HCT116 (cell line): ENCODE measurements at regions not wholly inside any gene's neighbourhood (a gene's known extent, or its start where the extent isn't known, plus 50 kb on each side); places are given as distances from the start of the nearest gene placed in this dataset.

Experiments used
- CEBPB ChIP-seq: IDR thresholded peaks from 2 replicates; pipeline ENCODE4 v1.6.1; 2012; ENCODE audit warnings: low read depth
- CTCF ChIP-seq, 3 experiments: fragments of 200-600 bp in 1 of 3; sonication (generic) in 1 of 3; IDR thresholded peaks in 2 of 3; conservative IDR thresholded peaks in 1 of 3; 2 replicates each; pipeline ENCODE4 v1.5.1; 2012 to 2017; ENCODE audit warnings: low read depth in 2 of 3, low read length in 2 of 3, antibody characterized with exemption in 1 of 3, borderline replicate concordance in 1 of 3, control low read depth in 1 of 3, mild to moderate bottlenecking in 1 of 3, mixed read lengths in 1 of 3, mixed run types in 1 of 3, moderate library complexity in 1 of 3; ENCODE audit not compliant: insufficient read depth in 1 of 3
- JUND ChIP-seq: IDR thresholded peaks from 2 replicates; pipeline ENCODE4 v1.6.1; 2012
- POLR2A ChIP-seq: IDR thresholded peaks from 2 replicates; pipeline ENCODE4 v1.7.0; 2011; ENCODE audit warnings: borderline replicate concordance; ENCODE audit not compliant: insufficient read depth, insufficient read length; ENCODE audit errors: extremely low read depth
- POLR2AphosphoS5 ChIP-seq: IDR thresholded peaks from 2 replicates; pipeline ENCODE4 v1.6.1; 2011; ENCODE audit warnings: mild to moderate bottlenecking, low read depth, low read length, moderate library complexity
- RAD21 ChIP-seq: IDR thresholded peaks from 2 replicates; pipeline ENCODE4 v1.6.1; 2012; ENCODE audit warnings: low read depth, mild to moderate bottlenecking
- SIN3A ChIP-seq: IDR thresholded peaks from 2 replicates; pipeline ENCODE4 v1.6.1; 2012; ENCODE audit warnings: low read depth
- SP1 ChIP-seq: IDR thresholded peaks from 2 replicates; pipeline ENCODE4 v1.6.1; 2012; ENCODE audit warnings: low read depth
- SRF ChIP-seq: IDR thresholded peaks from 2 replicates; pipeline ENCODE4 v1.6.1; 2012; ENCODE audit warnings: low read depth
- YY1 ChIP-seq: IDR thresholded peaks from 2 replicates; pipeline ENCODE4 v1.6.1; 2011; ENCODE audit warnings: low read length, low read depth, moderate library complexity, mild to moderate bottlenecking; ENCODE audit not compliant: insufficient replicate concordance; ENCODE audit errors: extremely low read depth
- ZNF274 ChIP-seq: fragments of 200-500 bp; sonication (Bioruptor generic); IDR thresholded peaks from 2 replicates; pipeline ENCODE4 v1.6.1; 2014; ENCODE audit warnings: mild to moderate bottlenecking, low read depth, low read length, inconsistent platforms

- no peak for TF ChIP-seq ZNF274
- no peak for TF ChIP-seq POLR2A
- no peak for TF ChIP-seq RAD21
- no peak for TF ChIP-seq CTCF (IDR thresholded peaks at IDR 0.05 in 2 of 3, conservative IDR thresholded peaks at IDR 0.05 in 1 of 3; ENCODE audit: borderline replicate concordance in 1 of 3, insufficient read depth in 1 of 3, low read depth in 2 of 3, low read length in 2 of 3)
- no peak for TF ChIP-seq SIN3A
- TF ChIP-seq CEBPB, result no peak
- no peak for TF ChIP-seq JUND
- no peak for TF ChIP-seq SRF
- no peak for TF ChIP-seq POLR2AphosphoS5
- no peak for TF ChIP-seq YY1
- no peak for TF ChIP-seq SP1
These were observed 70.2 kb upstream of the EPB41L1 start for GRCh38 chr20:36084356-36084755.
